ENCODE measurements at regions not wholly inside any gene's neighbourhood (a gene's known extent, or its start where the extent isn't known, plus 50 kb on each side); places are given as distances from the start of the nearest gene placed in this dataset.
"Not testable (repeated sequence)": the region's sequence is repeated elsewhere in the genome, so short reads cannot be mapped to it uniquely, and the experiment has no call there.

DNA sequence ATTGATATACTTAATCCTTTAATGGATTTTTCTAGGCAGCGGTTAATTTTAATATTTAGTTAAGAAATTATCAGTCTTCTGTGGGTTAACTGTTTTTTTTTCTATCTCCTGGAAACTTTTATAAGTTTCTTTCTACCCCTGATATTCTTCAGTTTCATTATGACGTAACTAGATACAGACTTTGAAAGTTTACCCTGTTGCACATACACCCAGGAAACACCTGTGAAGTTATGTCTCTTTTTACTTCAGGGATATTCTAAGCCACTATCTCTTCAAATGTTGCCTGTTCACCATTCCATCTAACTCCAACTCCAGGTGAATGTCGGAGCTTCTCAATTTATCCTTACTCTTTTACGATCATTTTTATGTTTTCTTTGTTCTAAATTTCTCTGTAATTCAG, 329.0 kb downstream of the ICE1 start:
- no peak overlapping the region for H3K4me3 ChIP-seq (ENCODE audit: low read length in 3 of 3)
- no peaks in the 10 kb centered on the region for H3K27me3 ChIP-seq (ENCODE audit: control insufficient read depth in 3 of 3, insufficient read depth in 3 of 3, low read length in 3 of 3)
- no peak overlapping the region for H3K9ac ChIP-seq (ENCODE audit: low read depth in 1 of 3, low read length in 3 of 3)
- H3K4me1 ChIP-seq (ENCODE audit: control insufficient read depth in 3 of 3, insufficient read depth in 3 of 3, low read length in 3 of 3), result no peaks in the 10 kb centered on the region
- no peaks in the 10 kb centered on the region for H3K36me3 ChIP-seq (ENCODE audit: control insufficient read depth in 3 of 3, insufficient read depth in 3 of 3, low read length in 3 of 3)
- no peaks in the 10 kb centered on the region for H3K9me3 ChIP-seq (ENCODE audit: control insufficient read depth in 3 of 3, low read length in 3 of 3)
- H3K27ac ChIP-seq (ENCODE audit: low read depth, low read length), result no peak overlapping the region

GRCh38 chr5:5741418-5741817, 318.9 kb downstream of the ICE1 start:
- Histone ChIP-seq H3K4me3 (ENCODE audit: low read length in 3 of 3) (no peak overlapping the region), H3K27ac (ENCODE audit: low read depth, low read length) (no peak overlapping the region), H3K27me3 (ENCODE audit: control insufficient read depth in 3 of 3, insufficient read depth in 3 of 3, low read length in 3 of 3) (no peaks in the 10 kb centered on the region), H3K9ac (ENCODE audit: low read depth in 1 of 3, low read length in 3 of 3) (no peak overlapping the region), H3K4me1 (ENCODE audit: control insufficient read depth in 3 of 3, insufficient read depth in 3 of 3, low read length in 3 of 3) (no peaks in the 10 kb centered on the region), H3K9me3 (ENCODE audit: control insufficient read depth in 3 of 3, low read length in 3 of 3) (peaks cover 0 to 9% (median 4%) of the 10 kb centered on the region in 3 donors), H3K36me3 (ENCODE audit: control insufficient read depth in 3 of 3, insufficient read depth in 3 of 3, low read length in 3 of 3) (no peaks in the 10 kb centered on the region)

GRCh38 chr5:5739490-5739945, 317.0 kb downstream of the ICE1 start:
- Histone ChIP-seq H3K36me3 (ENCODE audit: control insufficient read depth in 3 of 3, insufficient read depth in 3 of 3, low read length in 3 of 3) (no peaks in the 10 kb centered on the region), H3K27ac (ENCODE audit: low read depth, low read length) (no peak overlapping the region), H3K4me3 (ENCODE audit: low read length in 3 of 3) (no peak overlapping the region)

GRCh38 chr5:5738797-5739489, 316.5 kb downstream of the ICE1 start:
- H3K27me3 ChIP-seq (ENCODE audit: control insufficient read depth in 3 of 3, insufficient read depth in 3 of 3, low read length in 3 of 3), result no peaks in the 10 kb centered on the region
- H3K36me3 ChIP-seq (ENCODE audit: control insufficient read depth in 3 of 3, insufficient read depth in 3 of 3, low read length in 3 of 3), result no peaks in the 10 kb centered on the region

More at GRCh38 chr5:5739490-5739945, 317.0 kb downstream of the ICE1 start:
- Histone ChIP-seq H3K27me3 (ENCODE audit: control insufficient read depth in 3 of 3, insufficient read depth in 3 of 3, low read length in 3 of 3) (no peaks in the 10 kb centered on the region), H3K9me3 (ENCODE audit: control insufficient read depth in 3 of 3, low read length in 3 of 3) (peaks cover 0 to 6% (median 4%) of the 10 kb centered on the region in 3 donors), H3K4me1 (ENCODE audit: control insufficient read depth in 3 of 3, insufficient read depth in 3 of 3, low read length in 3 of 3) (no peaks in the 10 kb centered on the region), H3K9ac (ENCODE audit: low read depth in 1 of 3, low read length in 3 of 3) (no peak overlapping the region)

DNA sequence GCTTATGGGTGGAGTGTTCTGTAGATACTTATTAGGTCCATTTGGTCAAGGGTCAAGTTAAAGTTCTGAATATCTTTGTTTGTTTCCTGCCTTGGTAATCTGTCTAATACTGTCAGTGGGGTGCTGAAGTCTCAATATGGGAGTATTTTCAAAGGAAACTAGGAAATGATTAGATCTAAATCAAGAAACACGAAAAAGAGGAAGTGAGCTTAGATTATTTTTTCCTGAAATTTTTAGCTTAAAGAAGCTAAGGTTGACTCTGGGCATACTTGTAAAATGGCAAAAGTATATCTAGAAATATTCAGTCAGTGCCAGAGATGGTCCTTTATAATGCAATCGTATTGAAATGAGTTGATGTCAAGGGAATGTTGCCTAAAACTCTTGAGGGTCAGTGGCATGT, 313.5 kb downstream of the ICE1 start:
- no peaks in the 10 kb centered on the region for H3K4me1 ChIP-seq (ENCODE audit: control insufficient read depth in 3 of 3, insufficient read depth in 3 of 3, low read length in 3 of 3)
- H3K27ac ChIP-seq (ENCODE audit: low read depth, low read length), result no peak overlapping the region
- no peaks in the 10 kb centered on the region for H3K36me3 ChIP-seq (ENCODE audit: control insufficient read depth in 3 of 3, insufficient read depth in 3 of 3, low read length in 3 of 3)
- H3K27me3 ChIP-seq (ENCODE audit: control insufficient read depth in 3 of 3, insufficient read depth in 3 of 3, low read length in 3 of 3), result no peaks in the 10 kb centered on the region
- no peak overlapping the region for H3K9ac ChIP-seq (ENCODE audit: low read depth in 1 of 3, low read length in 3 of 3)
- no peak overlapping the region for H3K4me3 ChIP-seq (ENCODE audit: low read length in 3 of 3)
- H3K9me3 ChIP-seq (ENCODE audit: control insufficient read depth in 3 of 3, low read length in 3 of 3), result no peaks in the 10 kb centered on the region

More at GRCh38 chr5:5738797-5739489, 316.5 kb downstream of the ICE1 start:
- no peak overlapping the region for H3K27ac ChIP-seq (ENCODE audit: low read depth, low read length)
- no peak overlapping the region for H3K9ac ChIP-seq (ENCODE audit: low read depth in 1 of 3, low read length in 3 of 3)
- peaks cover 0 to 5% (median 4%) of the 10 kb centered on the region in 3 donors for H3K9me3 ChIP-seq (ENCODE audit: control insufficient read depth in 3 of 3, low read length in 3 of 3)
- H3K4me1 ChIP-seq (ENCODE audit: control insufficient read depth in 3 of 3, insufficient read depth in 3 of 3, low read length in 3 of 3), result no peaks in the 10 kb centered on the region
- H3K4me3 ChIP-seq (ENCODE audit: low read length in 3 of 3), result no peak overlapping the region

- not testable (repeated sequence) for H3K9ac ChIP-seq (ENCODE audit: low read depth in 1 of 3, low read length in 3 of 3); H3K27ac ChIP-seq (ENCODE audit: low read depth, low read length); H3K36me3 ChIP-seq (ENCODE audit: control insufficient read depth in 3 of 3, insufficient read depth in 3 of 3, low read length in 3 of 3); H3K27me3 ChIP-seq (ENCODE audit: control insufficient read depth in 3 of 3, insufficient read depth in 3 of 3, low read length in 3 of 3); H3K4me1 ChIP-seq (ENCODE audit: control insufficient read depth in 3 of 3, insufficient read depth in 3 of 3, low read length in 3 of 3); H3K9me3 ChIP-seq (ENCODE audit: control insufficient read depth in 3 of 3, low read length in 3 of 3); H3K4me3 ChIP-seq (ENCODE audit: low read length in 3 of 3)
Measured at GRCh38 chr5:5733058-5733457, 310.6 kb downstream of the ICE1 start.

DNA sequence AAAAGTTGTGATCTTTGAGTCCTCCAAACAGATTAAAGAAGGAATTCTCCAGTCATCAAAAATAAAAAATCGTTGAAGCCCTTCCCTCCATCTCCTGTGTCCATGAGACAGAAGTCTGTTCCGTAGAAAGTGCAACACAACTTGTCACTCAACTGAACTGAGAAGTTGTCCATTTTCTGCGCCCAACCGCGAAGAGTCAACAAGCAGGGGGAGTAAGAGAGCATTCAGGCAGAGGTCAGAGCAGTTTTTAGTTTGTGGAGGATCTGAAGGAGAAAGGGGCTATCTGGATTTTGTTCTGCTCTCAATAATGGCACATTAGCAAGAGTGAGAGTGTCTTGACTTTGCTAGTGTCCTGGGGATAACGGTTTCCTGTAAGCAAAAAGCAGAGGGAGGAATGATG, 303.9 kb downstream of the ICE1 start:
- no peak overlapping the region for H3K27ac ChIP-seq (ENCODE audit: low read depth, low read length)
- no peaks in the 10 kb centered on the region for H3K4me1 ChIP-seq (ENCODE audit: control insufficient read depth in 3 of 3, insufficient read depth in 3 of 3, low read length in 3 of 3)
- H3K9ac ChIP-seq (ENCODE audit: low read depth in 1 of 3, low read length in 3 of 3), result no peak overlapping the region
- no peaks in the 10 kb centered on the region for H3K36me3 ChIP-seq (ENCODE audit: control insufficient read depth in 3 of 3, insufficient read depth in 3 of 3, low read length in 3 of 3)
- H3K9me3 ChIP-seq (ENCODE audit: control insufficient read depth in 3 of 3, low read length in 3 of 3), result no peaks in the 10 kb centered on the region
- H3K27me3 ChIP-seq (ENCODE audit: control insufficient read depth in 3 of 3, insufficient read depth in 3 of 3, low read length in 3 of 3), result no peaks in the 10 kb centered on the region
- H3K4me3 ChIP-seq (ENCODE audit: low read length in 3 of 3), result no peak overlapping the region

DNA sequence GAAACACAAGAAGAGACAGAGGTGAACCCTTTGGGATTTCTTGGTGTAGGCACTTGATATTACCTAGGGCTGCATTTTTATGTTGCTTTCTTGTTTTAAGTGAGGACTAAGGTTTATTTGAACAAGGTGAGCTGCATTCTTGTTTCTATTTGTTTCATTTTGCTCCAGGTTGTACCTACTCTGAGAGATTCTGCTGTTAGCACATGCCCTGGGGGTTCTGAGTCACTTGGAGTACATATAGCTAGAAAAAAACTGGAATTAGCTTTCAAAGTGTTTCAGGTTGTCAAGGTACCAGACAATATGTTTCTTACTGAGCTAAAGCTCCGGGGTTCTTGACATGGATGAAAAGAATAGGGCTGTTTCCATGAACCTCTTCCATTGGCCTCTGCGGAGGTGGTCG, 299.4 kb downstream of the ICE1 start:
- no peaks in the 10 kb centered on the region for H3K9me3 ChIP-seq (ENCODE audit: control insufficient read depth in 3 of 3, low read length in 3 of 3)
- no peaks in the 10 kb centered on the region for H3K4me1 ChIP-seq (ENCODE audit: control insufficient read depth in 3 of 3, insufficient read depth in 3 of 3, low read length in 3 of 3)
- no peaks in the 10 kb centered on the region for H3K36me3 ChIP-seq (ENCODE audit: control insufficient read depth in 3 of 3, insufficient read depth in 3 of 3, low read length in 3 of 3)
- no peaks in the 10 kb centered on the region for H3K27me3 ChIP-seq (ENCODE audit: control insufficient read depth in 3 of 3, insufficient read depth in 3 of 3, low read length in 3 of 3)
- H3K27ac ChIP-seq (ENCODE audit: low read depth, low read length), result no peak overlapping the region
- H3K4me3 ChIP-seq (ENCODE audit: low read length in 3 of 3), result no peak overlapping the region
- no peak overlapping the region for H3K9ac ChIP-seq (ENCODE audit: low read depth in 1 of 3, low read length in 3 of 3)

- Histone ChIP-seq H3K4me3 (ENCODE audit: low read length in 3 of 3) (no peak overlapping the region), H3K27me3 (ENCODE audit: control insufficient read depth in 3 of 3, insufficient read depth in 3 of 3, low read length in 3 of 3) (no peaks in the 10 kb centered on the region), H3K9ac (ENCODE audit: low read depth in 1 of 3, low read length in 3 of 3) (no peak overlapping the region), H3K9me3 (ENCODE audit: control insufficient read depth in 3 of 3, low read length in 3 of 3) (no peaks in the 10 kb centered on the region), H3K4me1 (ENCODE audit: control insufficient read depth in 3 of 3, insufficient read depth in 3 of 3, low read length in 3 of 3) (no peaks in the 10 kb centered on the region), H3K36me3 (ENCODE audit: control insufficient read depth in 3 of 3, insufficient read depth in 3 of 3, low read length in 3 of 3) (no peaks in the 10 kb centered on the region), H3K27ac (ENCODE audit: low read depth, low read length) (no peak overlapping the region)
Measured at GRCh38 chr5:5719292-5719691, 296.8 kb downstream of the ICE1 start.

DNA sequence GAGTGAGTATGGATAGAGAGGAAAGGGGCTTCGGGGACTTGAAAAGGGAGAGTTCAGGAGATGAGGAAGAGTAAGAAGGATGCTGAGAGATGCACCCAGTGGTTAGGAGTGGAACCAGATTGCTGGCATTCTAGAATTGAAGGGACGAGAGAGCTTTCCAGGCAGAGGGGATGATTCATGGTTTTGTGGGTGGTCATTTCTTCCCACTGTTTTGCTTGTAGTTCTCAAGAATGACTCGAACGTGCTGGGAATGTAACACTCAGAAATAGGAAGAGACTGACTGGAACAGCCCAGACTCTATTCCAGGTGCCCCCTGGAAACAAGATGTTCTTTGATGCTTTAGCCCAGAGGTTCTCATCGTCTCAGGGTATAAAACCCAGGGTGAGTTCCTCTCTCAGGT, 294.2 kb downstream of the ICE1 start:
- Histone ChIP-seq H3K27me3 (ENCODE audit: control insufficient read depth in 3 of 3, insufficient read depth in 3 of 3, low read length in 3 of 3) (peaks cover 0 to 2% (median 0%) of the 10 kb centered on the region in 3 donors), H3K4me1 (ENCODE audit: control insufficient read depth in 3 of 3, insufficient read depth in 3 of 3, low read length in 3 of 3) (no peaks in the 10 kb centered on the region), H3K4me3 (ENCODE audit: low read length in 3 of 3) (no peak overlapping the region), H3K9me3 (ENCODE audit: control insufficient read depth in 3 of 3, low read length in 3 of 3) (no peaks in the 10 kb centered on the region), H3K36me3 (ENCODE audit: control insufficient read depth in 3 of 3, insufficient read depth in 3 of 3, low read length in 3 of 3) (no peaks in the 10 kb centered on the region), H3K9ac (ENCODE audit: low read depth in 1 of 3, low read length in 3 of 3) (no peak overlapping the region), H3K27ac (ENCODE audit: low read depth, low read length) (no peak overlapping the region)

Data from skeletal muscle tissue (tissue), 3 donors.